GM12878 (cell line): ENCODE measurements at regions not wholly inside any gene's neighbourhood (a gene's known extent, or its start where the extent isn't known, plus 50 kb on each side); places are given as distances from the start of the nearest gene placed in this dataset.

Experiments
- ATAC-seq: fragments of 200-7000 bp; cut with Tn5 transposase; 3 replicates; pipeline ENCODE4 v1.9.1; 2020; ENCODE audit warnings: mild to moderate bottlenecking, moderate library complexity
- BruUV-seq: library from RNA; stranded (reverse); fragments of 400-500 nt; replicated peaks from 2 replicates; lab custom pipeline; 2021; lab: Mats Ljungman, UMichigan
- CTCF ChIA-PET: fragments of 300-600 bp; sonication (Branson Sonifier 250); formaldehyde crosslinking; extraction: SDS; loops from one replicate; lab custom pipeline; 2021; ENCODE audit warnings: inconsistent platforms; lab: Yijun Ruan, JAX
- POLR2A ChIA-PET: fragments of 350-600 bp; formaldehyde crosslinking; extraction: SDS; loops from one replicate; lab custom pipeline; 2021; ENCODE audit warnings: inconsistent platforms; lab: Charles Lee
- RAD21 ChIA-PET: fragments of 300-600 bp; sonication (Branson Sonifier 250); formaldehyde crosslinking; loops from one replicate; lab custom pipeline; 2023; ENCODE audit warnings: antibody characterized with exemption; ENCODE audit not compliant: unreplicated experiment; lab: Charles Lee
- SMC1A ChIA-PET: fragments of 300-600 bp; sonication (Branson Sonifier 250); formaldehyde crosslinking; loops from one replicate; lab custom pipeline; 2023; ENCODE audit not compliant: unreplicated experiment, uncharacterized antibody; lab: Charles Lee
- DNase-seq: peaks from one replicate; pipeline ENCODE4 v3.0.0-alpha.2; 2011; ENCODE audit warnings: low read depth, low spot score
- FAIRE-seq: peaks from 3 replicates; lab custom pipeline; 2011; peaks lifted over from hg19 to GRCh38; lab: Jason Lieb, UNC
- H2AFZ ChIP-seq: 2 replicates; pipeline ENCODE4 v1.6.0; 2011; ENCODE audit warnings: low read depth, low read length, control low read depth; ENCODE audit not compliant: control insufficient read depth
- H3K27ac ChIP-seq: 2 replicates; pipeline ENCODE4 v1.5.1; 2011; ENCODE audit warnings: control low read depth; ENCODE audit not compliant: control insufficient read depth, insufficient read depth
- H3K27me3 ChIP-seq, 2 experiments: replicated peaks in 1 of 2; 2 replicates each; pipeline versions ENCODE4 v1.6.0 to v1.6.1; 2011; ENCODE audit warnings: low read length in 1 of 2; ENCODE audit not compliant: control insufficient read depth in 2 of 2, insufficient read depth in 2 of 2
- H3K36me3 ChIP-seq, 2 experiments: 2 replicates each; pipeline ENCODE4 v1.5.1; 2011; ENCODE audit warnings: low read length in 1 of 2; ENCODE audit not compliant: control insufficient read depth in 2 of 2, insufficient read depth in 2 of 2
- H3K4me1 ChIP-seq: 2 replicates; pipeline ENCODE4 v1.6.1; 2011; ENCODE audit warnings: mild to moderate bottlenecking, low read length, moderate library complexity, mixed read lengths; ENCODE audit not compliant: control insufficient read depth, insufficient read depth
- H3K4me2 ChIP-seq: 2 replicates; pipeline ENCODE4 v1.6.0; 2011; ENCODE audit warnings: control low read depth; ENCODE audit not compliant: control insufficient read depth, insufficient read depth
- H3K4me3 ChIP-seq: fragments of 200-600 bp; sonication (generic); 2 replicates; pipeline ENCODE4 v1.5.1; 2016
- H3K79me2 ChIP-seq: 2 replicates; pipeline ENCODE4 v1.6.0; 2011; ENCODE audit warnings: low read length; ENCODE audit not compliant: control insufficient read depth, insufficient read depth
- H3K9ac ChIP-seq: 2 replicates; pipeline ENCODE4 v1.8.0; 2011; ENCODE audit warnings: low read length, control low read depth, mixed read lengths; ENCODE audit not compliant: control insufficient read depth, insufficient read depth
- H3K9me3 ChIP-seq: replicated peaks from 3 replicates; pipeline ENCODE4 v1.5.1; 2011; ENCODE audit warnings: mild to moderate bottlenecking, low read length; ENCODE audit not compliant: control insufficient read depth, insufficient read depth
- H4K20me1 ChIP-seq: 2 replicates; pipeline ENCODE4 v1.6.0; 2011; ENCODE audit not compliant: control insufficient read depth, insufficient read depth
- CBX3 ChIP-seq: fragments of 200-600 bp; sonication (generic); IDR thresholded peaks from 2 replicates; pipeline ENCODE4 v1.6.1; 2016; ENCODE audit warnings: low read depth, borderline replicate concordance
- CEBPZ ChIP-seq: fragments of 150-350 bp; IDR thresholded peaks from 2 replicates; pipeline ENCODE4 v1.6.1; 2016; ENCODE audit warnings: low read depth, low read length
- CHD2 ChIP-seq: IDR thresholded peaks from 2 replicates; pipeline ENCODE4 v1.6.1; 2011; ENCODE audit warnings: low read depth, low read length, improper control_type of control experiment, borderline replicate concordance
- CREB1 ChIP-seq: IDR thresholded peaks from 2 replicates; pipeline ENCODE4 v1.6.1; 2012; ENCODE audit warnings: low read depth, mild to moderate bottlenecking, inconsistent platforms
- DPF2 ChIP-seq: fragments of 450-650 bp; IDR thresholded peaks from 2 replicates; pipeline ENCODE4 v1.6.1; 2017; ENCODE audit warnings: mild to moderate bottlenecking
- JUNB ChIP-seq: IDR thresholded peaks from 2 replicates; pipeline ENCODE4 v1.6.1; 2016; ENCODE audit warnings: antibody characterized with exemption, mild to moderate bottlenecking
- LARP7 ChIP-seq: fragments of 450-650 bp; IDR thresholded peaks from 2 replicates; pipeline ENCODE4 v1.6.1; 2017; ENCODE audit warnings: mild to moderate bottlenecking
- NFYA ChIP-seq: IDR thresholded peaks from 2 replicates; pipeline ENCODE4 v1.6.1; 2011; ENCODE audit warnings: low read depth, mild to moderate bottlenecking, low read length, improper control_type of control experiment, borderline replicate concordance
- RB1 ChIP-seq: fragments of 450-650 bp; formaldehyde crosslinking; IDR thresholded peaks from 2 replicates; pipeline ENCODE4 v1.6.1; 2017; ENCODE audit warnings: mild to moderate bottlenecking, borderline replicate concordance
- RBBP5 ChIP-seq: fragments of 200-600 bp; sonication (generic); conservative IDR thresholded peaks from 2 replicates; pipeline ENCODE4 v1.6.1; 2016
- RELB ChIP-seq: fragments of 450-650 bp; IDR thresholded peaks from 2 replicates; pipeline ENCODE4 v1.6.1; 2017; ENCODE audit warnings: low read depth, mild to moderate bottlenecking, moderate library complexity
- SREBF2 ChIP-seq: IDR thresholded peaks from 2 replicates; pipeline ENCODE4 v1.6.1; 2012; ENCODE audit warnings: mild to moderate bottlenecking, low read length
- USF1 ChIP-seq: IDR thresholded peaks from 2 replicates; pipeline ENCODE4 v1.6.1; 2011; ENCODE audit warnings: borderline replicate concordance, low read depth, mild to moderate bottlenecking, moderate library complexity, mixed read lengths, low read length; ENCODE audit not compliant: insufficient read depth; ENCODE audit errors: extremely low read length
- ZNF207 ChIP-seq: fragments of 450-650 bp; IDR thresholded peaks from 2 replicates; pipeline ENCODE4 v1.6.1; 2014; ENCODE audit warnings: antibody characterized with exemption, mild to moderate bottlenecking, borderline replicate concordance
- ZNF687 ChIP-seq: fragments of 450-650 bp; IDR thresholded peaks from 2 replicates; pipeline ENCODE4 v1.6.1; 2017; ENCODE audit warnings: mild to moderate bottlenecking, moderate library complexity
- WGBS: methylation state at CpG from one replicate; pipeline ENCODE4 v1.1.6; 2016; ENCODE audit warnings: low lambda C conversion rate; ENCODE audit not compliant: insufficient replicate concordance, insufficient coverage; ENCODE audit errors: missing lambda C conversion rate; 5-methylcytosine and 5-hydroxymethylcytosine counted together
- in situ Hi-C: fragments of 300-500 bp; cut with MboI; formaldehyde crosslinking; loops from 9 replicates; pipeline ENCODE4 v1.14.3; 2018; ENCODE audit warnings: mixed read lengths
- intact Hi-C: fragments of 100-400 bp; cut with micrococcal nuclease; formaldehyde crosslinking; loops from one replicate; pipeline ENCODE4 v1.14.2; 2022; ENCODE audit not compliant: unreplicated experiment

- no peak for FAIRE-seq
- Histone ChIP-seq H3K27ac (no peak overlapping the region), H3K79me2 (no peaks in the 10 kb centered on the region), H3K9me3 (no peaks in the 10 kb centered on the region), H3K4me2 (no peak overlapping the region), H3K4me1 (no peaks in the 10 kb centered on the region), H2AFZ (no peak overlapping the region), H3K4me3 (no peak overlapping the region), H4K20me1 (no peaks in the 10 kb centered on the region), H3K36me3 (no peaks in the 10 kb centered on the region), H3K27me3 (no peaks in the 10 kb centered on the region), H3K9ac (no peak overlapping the region)
- intact Hi-C loops = no loop called here
- WGBS = 27% methylated on average over 5 of the region's 5 CpGs
- ChIA-PET RAD21 (no interaction called here), CTCF (no interaction called here), POLR2A (no interaction called here), SMC1A (no interaction called here)
- no peak for ATAC-seq
- no TSS peak for BruUV-seq
- no peak for DNase-seq
- in situ Hi-C loops = no loop called here
- no peak for TF ChIP-seq RELB
- TF ChIP-seq NFYA = no peak
- TF ChIP-seq CBX3 = no peak
- TF ChIP-seq ZNF687 = no peak
- no peak for TF ChIP-seq CHD2
- no peak for TF ChIP-seq JUNB
- no peak for TF ChIP-seq DPF2
- TF ChIP-seq RB1 = no peak
- TF ChIP-seq SREBF2 = no peak
- TF ChIP-seq LARP7 = no peak
- no peak for TF ChIP-seq RBBP5
- TF ChIP-seq ZNF207 = no peak
- TF ChIP-seq CREB1 = no peak
- no peak for TF ChIP-seq CEBPZ
- no peak for TF ChIP-seq USF1
Measured at GRCh38 chr6:94300424-94301144, 881.2 kb upstream of the EPHA7 start.
